Smooth muscle cell (in vitro differentiated cells): ENCODE measurements at regions not wholly inside any gene's neighbourhood (a gene's known extent, or its start where the extent isn't known, plus 50 kb on each side); places are given as distances from the start of the nearest gene placed in this dataset.

Experiments
- DNase-seq: peaks from one replicate; lab custom pipeline; 2025; ENCODE audit not compliant: unreplicated experiment; lab: John Stamatoyannopoulos, UW
- H2AFZ ChIP-seq: fragments of 200-600 bp; sonication (generic); 2 replicates; pipeline ENCODE4 v1.6.0; 2016; ENCODE audit warnings: antibody characterized with exemption, low read depth, mild to moderate bottlenecking
- H3F3A ChIP-seq: fragments of 200-600 bp; sonication (generic); 2 replicates; pipeline ENCODE4 v1.6.0; 2017; ENCODE audit warnings: antibody characterized with exemption, low read depth
- H3K27ac ChIP-seq: fragments of 200-600 bp; sonication (generic); 2 replicates; pipeline ENCODE4 v1.5.1; 2016; ENCODE audit warnings: low read depth, mild to moderate bottlenecking
- H3K27me3 ChIP-seq: fragments of 200-600 bp; sonication (generic); 2 replicates; pipeline ENCODE4 v1.6.1; 2016; ENCODE audit warnings: low read depth, mild to moderate bottlenecking
- H3K36me3 ChIP-seq: fragments of 200-600 bp; sonication (generic); 2 replicates; pipeline ENCODE4 v1.5.1; 2016; ENCODE audit warnings: low read depth
- H3K4me1 ChIP-seq: fragments of 200-600 bp; sonication (generic); 2 replicates; pipeline ENCODE4 v1.5.1; 2016; ENCODE audit warnings: low read depth
- H3K4me2 ChIP-seq: fragments of 200-600 bp; sonication (generic); 2 replicates; pipeline ENCODE4 v1.6.0; 2016; ENCODE audit warnings: mild to moderate bottlenecking
- H3K4me3 ChIP-seq: fragments of 200-600 bp; sonication (generic); 2 replicates; pipeline ENCODE4 v1.5.1; 2016; ENCODE audit warnings: mild to moderate bottlenecking
- H3K79me2 ChIP-seq: fragments of 200-600 bp; sonication (generic); 2 replicates; pipeline ENCODE4 v1.6.0; 2016; ENCODE audit warnings: low read depth, mild to moderate bottlenecking
- H3K9ac ChIP-seq: fragments of 200-600 bp; sonication (generic); 2 replicates; pipeline ENCODE4 v1.6.0; 2016; ENCODE audit warnings: low read depth
- H3K9me3 ChIP-seq: fragments of 200-600 bp; sonication (generic); replicated peaks from 2 replicates; pipeline ENCODE4 v1.5.1; 2016; ENCODE audit warnings: low read depth
- H4K20me1 ChIP-seq: fragments of 200-600 bp; sonication (generic); 2 replicates; pipeline ENCODE4 v1.6.0; 2016; ENCODE audit warnings: low read depth
- whole genome bisulfite sequencing: methylation state at CpG from one replicate; pipeline ENCODE4 v1.1.7; 2016; ENCODE audit warnings: low lambda C conversion rate; 5-methylcytosine and 5-hydroxymethylcytosine counted together
- TF ChIP-seq, protein P1 (sequence below): fragments of 200-600 bp; sonication (generic); IDR thresholded peaks from 2 replicates; pipeline ENCODE4 v1.5.1; 2017; ENCODE audit warnings: borderline replicate concordance, mild to moderate bottlenecking, antibody characterized with exemption; ENCODE audit not compliant: insufficient read depth, poor library complexity, severe bottlenecking

DNA sequence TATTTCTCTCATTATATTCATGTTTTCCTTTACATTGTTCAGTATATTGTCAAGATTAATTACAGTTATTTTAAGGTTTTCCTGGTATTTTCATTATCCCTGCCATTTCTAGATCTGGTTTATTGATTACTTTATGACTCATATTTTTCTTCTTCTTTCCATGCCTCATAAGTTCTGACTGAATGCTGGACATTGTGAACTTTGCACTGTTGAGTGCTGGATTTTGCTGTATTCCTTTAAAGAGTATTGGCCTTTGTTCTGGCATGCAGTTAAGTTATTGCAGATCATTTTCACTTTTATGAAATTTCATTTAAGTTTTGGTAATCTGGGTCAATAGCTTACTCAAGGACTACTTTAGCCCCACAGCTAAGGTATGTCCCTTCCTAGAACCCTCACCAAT is 73.1 kb downstream of the KLF6 start:
- Histone ChIP-seq H4K20me1 (no peaks in the 10 kb centered on the region), H3K9me3 (no peaks in the 10 kb centered on the region), H3K4me3 (no peak overlapping the region), H3K4me1 (peaks cover 5% of the 10 kb centered on the region), H3K79me2 (no peaks in the 10 kb centered on the region), H3K9ac (no peak overlapping the region), H3K27ac (no peak overlapping the region), H3K27me3 (no peaks in the 10 kb centered on the region), H3F3A (peaks cover 27% of the 10 kb centered on the region), H2AFZ (no peak overlapping the region), H3K4me2 (no peak overlapping the region), H3K36me3 (no peaks in the 10 kb centered on the region)
- TF ChIP-seq, protein P1, sequence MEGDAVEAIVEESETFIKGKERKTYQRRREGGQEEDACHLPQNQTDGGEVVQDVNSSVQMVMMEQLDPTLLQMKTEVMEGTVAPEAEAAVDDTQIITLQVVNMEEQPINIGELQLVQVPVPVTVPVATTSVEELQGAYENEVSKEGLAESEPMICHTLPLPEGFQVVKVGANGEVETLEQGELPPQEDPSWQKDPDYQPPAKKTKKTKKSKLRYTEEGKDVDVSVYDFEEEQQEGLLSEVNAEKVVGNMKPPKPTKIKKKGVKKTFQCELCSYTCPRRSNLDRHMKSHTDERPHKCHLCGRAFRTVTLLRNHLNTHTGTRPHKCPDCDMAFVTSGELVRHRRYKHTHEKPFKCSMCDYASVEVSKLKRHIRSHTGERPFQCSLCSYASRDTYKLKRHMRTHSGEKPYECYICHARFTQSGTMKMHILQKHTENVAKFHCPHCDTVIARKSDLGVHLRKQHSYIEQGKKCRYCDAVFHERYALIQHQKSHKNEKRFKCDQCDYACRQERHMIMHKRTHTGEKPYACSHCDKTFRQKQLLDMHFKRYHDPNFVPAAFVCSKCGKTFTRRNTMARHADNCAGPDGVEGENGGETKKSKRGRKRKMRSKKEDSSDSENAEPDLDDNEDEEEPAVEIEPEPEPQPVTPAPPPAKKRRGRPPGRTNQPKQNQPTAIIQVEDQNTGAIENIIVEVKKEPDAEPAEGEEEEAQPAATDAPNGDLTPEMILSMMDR: no peak
- no peak for DNase-seq

DNA sequence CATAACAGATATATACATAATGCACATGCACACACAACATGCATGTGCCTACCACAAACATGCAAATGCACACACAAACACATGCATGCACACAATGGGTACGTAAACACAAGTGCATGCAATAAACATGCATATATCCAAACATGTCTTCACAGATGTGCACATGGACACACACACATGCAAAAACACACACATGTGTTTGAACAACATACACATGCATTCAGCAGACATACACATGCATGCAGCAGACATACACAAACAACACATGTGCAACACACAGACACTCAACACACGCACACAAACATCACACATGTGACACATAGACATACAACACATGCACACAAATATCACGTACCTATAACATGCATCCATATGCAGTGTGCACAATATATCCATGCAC is 74.2 kb downstream of the KLF6 start:
- H3F3A ChIP-seq: peaks cover 27% of the 10 kb centered on the region
- no peaks in the 10 kb centered on the region for H4K20me1 ChIP-seq
- H3K9me3 ChIP-seq: no peaks in the 10 kb centered on the region
- H3K4me1 ChIP-seq: peaks cover 5% of the 10 kb centered on the region
- no peak overlapping the region for H3K27ac ChIP-seq
- TF ChIP-seq, protein P1: no peak
- 79% methylated on average over 3 of the region's 3 CpGs for WGBS
- H3K4me3 ChIP-seq: no peak overlapping the region
- DNase-seq: no peak
- H3K4me2 ChIP-seq: no peak overlapping the region
- no peak overlapping the region for H3K9ac ChIP-seq
- no peaks in the 10 kb centered on the region for H3K36me3 ChIP-seq
- H3K79me2 ChIP-seq: no peaks in the 10 kb centered on the region
- H3K27me3 ChIP-seq: no peaks in the 10 kb centered on the region
- no peak overlapping the region for H2AFZ ChIP-seq

DNA sequence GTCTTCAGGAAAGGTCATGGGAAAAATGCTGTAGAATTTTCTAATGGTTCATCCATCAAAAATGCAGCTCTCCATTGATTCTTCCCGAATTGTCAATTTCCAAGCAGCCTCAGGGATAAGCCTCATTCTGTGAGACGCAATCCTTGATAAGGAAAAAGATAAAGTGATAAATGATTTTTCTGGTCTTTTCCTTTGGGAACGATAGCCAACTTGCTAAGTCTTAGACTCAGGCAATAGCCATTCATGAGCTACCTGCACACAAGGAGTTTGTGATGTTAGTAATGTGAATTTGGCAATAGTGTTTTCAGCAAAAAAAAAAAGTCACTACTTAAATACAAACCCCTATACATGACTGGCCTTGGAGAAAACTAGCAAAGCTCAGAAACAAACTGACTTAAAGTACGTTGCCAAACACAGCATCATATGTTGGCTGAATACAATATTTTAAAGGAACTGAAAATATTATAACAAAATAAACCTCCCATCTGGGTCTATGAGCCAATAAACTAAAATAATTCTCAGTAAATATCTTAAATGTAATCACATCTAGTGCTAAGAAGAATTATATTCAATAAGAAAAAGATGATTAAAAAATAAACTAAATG is 75.5 kb downstream of the KLF6 start:
- Histone ChIP-seq H3K36me3 (no peaks in the 10 kb centered on the region), H3K4me2 (peak overlapping the region; percentile 74), H3K9ac (no peak overlapping the region), H3K27me3 (no peaks in the 10 kb centered on the region), H3K27ac (peak overlapping the region; percentile 62), H3K4me1 (peaks cover 5% of the 10 kb centered on the region), H2AFZ (no peak overlapping the region), H3K9me3 (no peaks in the 10 kb centered on the region), H3K4me3 (no peak overlapping the region), H3F3A (peaks cover 22% of the 10 kb centered on the region), H3K79me2 (no peaks in the 10 kb centered on the region), H4K20me1 (no peaks in the 10 kb centered on the region)
- 56% methylated on average over 4 of the region's 4 CpGs for WGBS
- TF ChIP-seq, protein P1: no peak
- no peak for DNase-seq

DNA sequence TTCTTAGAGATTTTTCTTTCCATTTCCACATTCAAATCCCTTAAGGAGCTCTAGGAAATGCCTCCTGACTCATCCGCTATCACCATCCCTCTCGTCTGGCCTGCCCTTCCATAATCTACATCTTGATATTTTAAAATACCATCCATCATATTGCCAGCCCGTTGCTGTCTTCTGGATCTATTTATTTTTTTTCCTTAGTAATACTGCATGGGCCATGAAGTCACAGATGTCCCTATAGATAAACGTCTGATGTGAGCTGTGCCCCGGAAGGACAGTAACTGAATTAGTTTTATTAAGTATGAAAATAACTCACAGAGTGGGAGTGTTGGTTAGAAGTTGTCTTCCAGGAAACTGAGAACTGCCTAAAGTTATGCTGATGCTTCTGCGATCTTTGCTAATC is 76.2 kb downstream of the KLF6 start:
- DNase-seq: no peak
- H3F3A ChIP-seq: peaks cover 21% of the 10 kb centered on the region
- TF ChIP-seq, protein P1: no peak
- H3K79me2 ChIP-seq: no peaks in the 10 kb centered on the region
- H3K4me3 ChIP-seq: no peak overlapping the region
- no peaks in the 10 kb centered on the region for H3K36me3 ChIP-seq
- peak overlapping the region; percentile 78 for H2AFZ ChIP-seq
- 12% methylated on average over 6 of the region's 6 CpGs for WGBS
- H3K27me3 ChIP-seq: no peaks in the 10 kb centered on the region
- no peaks in the 10 kb centered on the region for H3K9me3 ChIP-seq
- H4K20me1 ChIP-seq: no peaks in the 10 kb centered on the region
- no peak overlapping the region for H3K9ac ChIP-seq
- peak overlapping the region; percentile 62 for H3K27ac ChIP-seq
- peaks cover 5% of the 10 kb centered on the region for H3K4me1 ChIP-seq
- H3K4me2 ChIP-seq: peak overlapping the region; percentile 74
